OCI-LY7 (cell line): ENCODE measurements at regions not wholly inside any gene's neighbourhood (a gene's known extent, or its start where the extent isn't known, plus 50 kb on each side); places are given as distances from the start of the nearest gene placed in this dataset.

ENCODE experiments used
- BruUV-seq: library from RNA; stranded (reverse); fragments of 400-500 nt; replicated peaks from 2 replicates; lab custom pipeline; 2021; lab: Mats Ljungman, UMichigan
- CTCF ChIA-PET: fragments of 300-600 bp; sonication (Branson Sonifier 250); formaldehyde crosslinking; loops from one replicate; lab custom pipeline; 2022; ENCODE audit warnings: antibody characterized with exemption; ENCODE audit not compliant: unreplicated experiment; lab: Charles Lee
- POLR2A ChIA-PET: fragments of 300-600 bp; sonication (Branson Sonifier 250); formaldehyde crosslinking; loops from one replicate; lab custom pipeline; 2022; ENCODE audit warnings: antibody characterized with exemption; lab: Charles Lee
- DNase-seq: peaks from one replicate; pipeline ENCODE4 v3.0.0-alpha.2; 2015; ENCODE audit warnings: low spot score
- H2AFZ ChIP-seq: fragments of 200-600 bp; sonication (generic), shearing (Covaris generic); 2 replicates; pipeline ENCODE4 v1.6.1; 2014; ENCODE audit warnings: mild to moderate bottlenecking, antibody characterized with exemption, low read length, moderate library complexity
- H3K27ac ChIP-seq: fragments of 200-600 bp; sonication (generic); 2 replicates; pipeline ENCODE4 v1.5.1; 2014; ENCODE audit warnings: mixed run types, low read depth, mild to moderate bottlenecking, moderate library complexity, low read length, inconsistent platforms; ENCODE audit not compliant: poor library complexity, severe bottlenecking
- H3K36me3 ChIP-seq: fragments of 200-600 bp; sonication (generic); 2 replicates; pipeline ENCODE4 v1.6.1; 2014; ENCODE audit warnings: mild to moderate bottlenecking, antibody characterized with exemption, low read length, moderate library complexity, mixed read lengths; ENCODE audit not compliant: insufficient read depth
- H3K4me1 ChIP-seq: fragments of 200-600 bp; sonication (generic); 2 replicates; pipeline ENCODE4 v1.5.1; 2014; ENCODE audit warnings: mild to moderate bottlenecking, low read length; ENCODE audit not compliant: insufficient read depth, poor library complexity, severe bottlenecking
- H3K4me2 ChIP-seq: fragments of 200-600 bp; sonication (generic); 2 replicates; pipeline ENCODE4 v1.6.1; 2014; ENCODE audit warnings: mild to moderate bottlenecking, low read length
- H3K4me3 ChIP-seq: fragments of 200-600 bp; sonication (generic); 2 replicates; pipeline ENCODE4 v1.5.1; 2014; ENCODE audit warnings: mild to moderate bottlenecking, low read depth, low read length; ENCODE audit not compliant: poor library complexity, severe bottlenecking
- H3K79me2 ChIP-seq: fragments of 200-600 bp; sonication (generic); 2 replicates; pipeline ENCODE4 v1.6.1; 2016; ENCODE audit warnings: low read depth, mild to moderate bottlenecking, low read length, moderate library complexity, mixed read lengths; ENCODE audit not compliant: insufficient read depth
- H3K9me2 ChIP-seq: fragments of 200-600 bp; sonication (generic); 2 replicates; pipeline ENCODE4 v1.6.1; 2016; ENCODE audit warnings: mild to moderate bottlenecking, low read length, mixed read lengths; ENCODE audit not compliant: insufficient read depth
- H3K9me3 ChIP-seq: fragments of 200-600 bp; sonication (generic); 2 replicates; pipeline ENCODE4 v1.6.1; 2014; ENCODE audit warnings: mild to moderate bottlenecking, mixed run types, low read length, mixed read lengths
- H4K20me1 ChIP-seq: fragments of 200-600 bp; sonication (generic); 2 replicates; pipeline ENCODE4 v1.6.1; 2014; ENCODE audit warnings: mild to moderate bottlenecking, antibody characterized with exemption, low read length, moderate library complexity, mixed read lengths; ENCODE audit not compliant: insufficient read depth
- EZH2phosphoT487 ChIP-seq: fragments of 200-600 bp; sonication (generic); IDR thresholded peaks from 2 replicates; pipeline ENCODE4 v1.6.1; 2018; ENCODE audit warnings: low read depth, borderline replicate concordance, mild to moderate bottlenecking, mixed run types, antibody characterized with exemption, low read length, moderate library complexity, mixed read lengths
- intact Hi-C: fragments of 100-400 bp; cut with micrococcal nuclease; formaldehyde crosslinking; loops from one replicate; pipeline ENCODE4 v1.10.0; 2022; ENCODE audit not compliant: unreplicated experiment
- TF ChIP-seq, protein P1 (sequence below): fragments of 200-600 bp; sonication (generic); conservative IDR thresholded peaks from 2 replicates; pipeline ENCODE4 v1.5.1; 2014; ENCODE audit warnings: mild to moderate bottlenecking, antibody characterized with exemption, low read length, moderate library complexity, mixed read lengths

DNA sequence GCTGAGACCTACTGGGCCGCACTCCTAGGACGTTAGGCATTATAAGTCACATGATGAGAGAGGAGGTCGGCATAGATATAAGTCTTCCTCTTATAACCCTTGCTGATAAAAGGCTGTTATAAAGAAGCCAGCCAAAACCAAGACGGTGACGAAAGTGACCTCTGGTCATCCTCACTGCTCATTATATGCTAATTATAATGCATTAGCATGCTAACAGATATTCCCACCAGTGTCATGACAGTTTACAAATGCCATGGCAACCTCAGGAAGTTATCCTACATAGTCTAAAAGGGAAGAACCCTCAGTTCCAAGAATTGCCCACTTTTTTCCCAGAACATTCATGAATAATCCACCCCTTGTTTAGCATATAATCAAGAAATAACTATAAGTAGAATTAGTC lies 222.4 kb downstream of the TLE1 start:
- no peak overlapping the region for H3K4me3 ChIP-seq
- H3K4me1 ChIP-seq: no peaks in the 10 kb centered on the region
- H3K79me2 ChIP-seq: no peaks in the 10 kb centered on the region
- H3K9me3 ChIP-seq: no peaks in the 10 kb centered on the region
- no peak overlapping the region for H3K4me2 ChIP-seq
- H3K36me3 ChIP-seq: no peaks in the 10 kb centered on the region
- no peak overlapping the region for H3K27ac ChIP-seq
- ChIA-PET CTCF (no interaction called here), POLR2A (no interaction called here)
- H3K9me2 ChIP-seq: no peaks in the 10 kb centered on the region
- no TSS peak for BruUV-seq
- no peak for TF ChIP-seq EZH2phosphoT487
- DNase-seq: no peak
- no peak overlapping the region for H2AFZ ChIP-seq
- intact Hi-C loops: no loop called here
- no peaks in the 10 kb centered on the region for H4K20me1 ChIP-seq

DNA sequence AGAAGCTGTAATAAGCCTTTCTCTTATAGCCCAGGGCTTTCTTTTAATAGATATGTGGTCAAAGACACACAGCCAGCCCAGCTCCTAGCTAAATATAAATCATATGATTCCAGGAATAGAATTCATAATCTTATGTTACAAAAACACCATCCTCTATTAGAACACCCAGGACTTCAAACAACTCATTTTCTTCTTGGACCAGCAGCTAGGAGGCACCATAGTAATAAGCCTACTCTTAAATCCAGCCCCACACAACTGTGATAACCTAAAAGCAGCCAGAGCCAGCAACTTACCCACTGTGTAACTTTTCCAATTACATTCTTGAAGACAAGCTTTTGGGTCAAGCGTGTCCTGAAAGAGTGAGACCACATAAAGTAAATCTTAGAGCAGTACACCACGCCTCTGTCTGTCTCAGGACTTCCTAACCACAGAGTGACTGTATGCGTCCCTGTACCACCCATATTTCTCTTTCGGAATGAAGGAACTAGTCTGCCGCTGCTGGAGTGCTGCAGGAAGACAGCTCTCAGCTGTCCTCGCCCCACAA lies 223.8 kb downstream of the TLE1 start:
- no peaks in the 10 kb centered on the region for H3K9me3 ChIP-seq
- intact Hi-C loops: no loop called here
- DNase-seq: no peak
- no peak overlapping the region for H3K27ac ChIP-seq
- no peaks in the 10 kb centered on the region for H3K36me3 ChIP-seq
- no peak overlapping the region for H3K4me3 ChIP-seq
- no peak overlapping the region for H2AFZ ChIP-seq
- no peaks in the 10 kb centered on the region for H3K9me2 ChIP-seq
- H3K4me1 ChIP-seq: no peaks in the 10 kb centered on the region
- ChIA-PET CTCF (no interaction called here), POLR2A (no interaction called here)
- no TSS peak for BruUV-seq
- TF ChIP-seq, protein P1, sequence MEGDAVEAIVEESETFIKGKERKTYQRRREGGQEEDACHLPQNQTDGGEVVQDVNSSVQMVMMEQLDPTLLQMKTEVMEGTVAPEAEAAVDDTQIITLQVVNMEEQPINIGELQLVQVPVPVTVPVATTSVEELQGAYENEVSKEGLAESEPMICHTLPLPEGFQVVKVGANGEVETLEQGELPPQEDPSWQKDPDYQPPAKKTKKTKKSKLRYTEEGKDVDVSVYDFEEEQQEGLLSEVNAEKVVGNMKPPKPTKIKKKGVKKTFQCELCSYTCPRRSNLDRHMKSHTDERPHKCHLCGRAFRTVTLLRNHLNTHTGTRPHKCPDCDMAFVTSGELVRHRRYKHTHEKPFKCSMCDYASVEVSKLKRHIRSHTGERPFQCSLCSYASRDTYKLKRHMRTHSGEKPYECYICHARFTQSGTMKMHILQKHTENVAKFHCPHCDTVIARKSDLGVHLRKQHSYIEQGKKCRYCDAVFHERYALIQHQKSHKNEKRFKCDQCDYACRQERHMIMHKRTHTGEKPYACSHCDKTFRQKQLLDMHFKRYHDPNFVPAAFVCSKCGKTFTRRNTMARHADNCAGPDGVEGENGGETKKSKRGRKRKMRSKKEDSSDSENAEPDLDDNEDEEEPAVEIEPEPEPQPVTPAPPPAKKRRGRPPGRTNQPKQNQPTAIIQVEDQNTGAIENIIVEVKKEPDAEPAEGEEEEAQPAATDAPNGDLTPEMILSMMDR: no peak
- TF ChIP-seq EZH2phosphoT487: no peak
- H3K4me2 ChIP-seq: no peak overlapping the region
- H4K20me1 ChIP-seq: no peaks in the 10 kb centered on the region
- H3K79me2 ChIP-seq: no peaks in the 10 kb centered on the region

DNA sequence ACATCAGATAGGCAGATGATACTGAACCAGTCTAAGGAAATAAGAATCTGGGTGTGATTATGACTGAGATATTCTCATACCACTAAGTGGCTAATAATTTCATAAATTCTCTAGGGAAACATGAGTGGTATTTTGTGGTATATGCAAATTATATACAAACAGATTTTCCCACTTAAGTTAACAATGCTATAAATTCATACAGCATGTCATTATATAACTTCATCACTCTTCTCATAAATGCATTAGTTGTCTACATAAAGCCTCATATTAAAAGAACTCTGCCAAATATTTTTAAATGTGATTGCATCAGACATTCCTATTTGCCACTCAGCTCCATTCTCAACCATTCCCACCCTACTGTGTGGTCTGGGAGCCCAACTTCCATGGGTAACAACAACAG lies 226.5 kb downstream of the TLE1 start:
- CTCF ChIA-PET: no interaction called here
- no peaks in the 10 kb centered on the region for H4K20me1 ChIP-seq
- H2AFZ ChIP-seq: no peak overlapping the region
- no peak for TF ChIP-seq EZH2phosphoT487
- TF ChIP-seq, protein P1: no peak
- H3K9me2 ChIP-seq: no peaks in the 10 kb centered on the region
- no peaks in the 10 kb centered on the region for H3K79me2 ChIP-seq
- no peak overlapping the region for H3K4me2 ChIP-seq
- H3K9me3 ChIP-seq: no peaks in the 10 kb centered on the region
- no peak for DNase-seq
- intact Hi-C loops: no loop called here
- H3K36me3 ChIP-seq: no peaks in the 10 kb centered on the region
- no peaks in the 10 kb centered on the region for H3K4me1 ChIP-seq
- H3K4me3 ChIP-seq: no peak overlapping the region
- H3K27ac ChIP-seq: no peak overlapping the region
- no TSS peak for BruUV-seq
- POLR2A ChIA-PET: no interaction called here
